GM21515 (cell line): ENCODE measurements at regions not wholly inside any gene's neighbourhood (a gene's known extent, or its start where the extent isn't known, plus 50 kb on each side); places are given as distances from the start of the nearest gene placed in this dataset.

Experiments
- ATAC-seq: cut with Tn5 transposase; IDR thresholded peaks from one replicate; pipeline ENCODE4 v1.9.1; 2021; ENCODE audit not compliant: unreplicated experiment

GRCh38 chr12:27382924-27383323, 50.3 kb downstream of the BMAL2 start:
- no peak for ATAC-seq

- peak; percentile 72 for ATAC-seq
Measured at GRCh38 chr12:27383429-27384260, 51.0 kb downstream of the BMAL2 start.

- ATAC-seq, result no peak
Measured at GRCh38 chr12:27384261-27384590, 51.6 kb downstream of the BMAL2 start.

- ATAC-seq, result no peak
Measured at GRCh38 chr12:27385766-27386564, 53.3 kb downstream of the BMAL2 start.

GRCh38 chr12:27387473-27387872, 54.8 kb downstream of the BMAL2 start:
- no peak for ATAC-seq

- ATAC-seq, result no peak
Measured at GRCh38 chr12:27388650-27389049, 56.0 kb downstream of the BMAL2 start.

- no peak for ATAC-seq
Measured at GRCh38 chr12:27394676-27395075, 51.9 kb upstream of the SMCO2 start.

GRCh38 chr12:27396216-27396815, 50.2 kb upstream of the SMCO2 start:
- no peak for ATAC-seq
